ENCODE measurements at regions not wholly inside any gene's neighbourhood (a gene's known extent, or its start where the extent isn't known, plus 50 kb on each side); places are given as distances from the start of the nearest gene placed in this dataset.

- ATAC-seq, result no peak
- no peak overlapping the region for H3K4me3 Mint-ChIP-seq
- Histone ChIP-seq H3K4me3 (ENCODE audit: low read length) (no peak overlapping the region), H3K4me1 (ENCODE audit: control insufficient read depth, insufficient read depth, low read length) (no peaks in the 10 kb centered on the region), H3K36me3 (ENCODE audit: control insufficient read depth, insufficient read depth, low read length) (no peaks in the 10 kb centered on the region), H3K9me3 (ENCODE audit: control insufficient read depth, insufficient read depth, low read length) (no peaks in the 10 kb centered on the region), H3K27me3 (ENCODE audit: control insufficient read depth, insufficient read depth, low read length) (peaks cover 4% of the 10 kb centered on the region), H3K27ac (ENCODE audit: low read length) (no peak overlapping the region)
- H3K27me3 Mint-ChIP-seq (ENCODE audit: low read depth in 2 of 2), result peaks cover 17 to 30% of the 10 kb centered on the region in 2 donors
- H3K36me3 Mint-ChIP-seq, result no peaks in the 10 kb centered on the region
- H3K9me3 Mint-ChIP-seq, result no peaks in the 10 kb centered on the region
- H3K27ac Mint-ChIP-seq, result no peak overlapping the region
- 90% methylated on average over 11 of the region's 14 CpGs for WGBS (ENCODE audit: insufficient coverage)
- TF ChIP-seq, protein P1, sequence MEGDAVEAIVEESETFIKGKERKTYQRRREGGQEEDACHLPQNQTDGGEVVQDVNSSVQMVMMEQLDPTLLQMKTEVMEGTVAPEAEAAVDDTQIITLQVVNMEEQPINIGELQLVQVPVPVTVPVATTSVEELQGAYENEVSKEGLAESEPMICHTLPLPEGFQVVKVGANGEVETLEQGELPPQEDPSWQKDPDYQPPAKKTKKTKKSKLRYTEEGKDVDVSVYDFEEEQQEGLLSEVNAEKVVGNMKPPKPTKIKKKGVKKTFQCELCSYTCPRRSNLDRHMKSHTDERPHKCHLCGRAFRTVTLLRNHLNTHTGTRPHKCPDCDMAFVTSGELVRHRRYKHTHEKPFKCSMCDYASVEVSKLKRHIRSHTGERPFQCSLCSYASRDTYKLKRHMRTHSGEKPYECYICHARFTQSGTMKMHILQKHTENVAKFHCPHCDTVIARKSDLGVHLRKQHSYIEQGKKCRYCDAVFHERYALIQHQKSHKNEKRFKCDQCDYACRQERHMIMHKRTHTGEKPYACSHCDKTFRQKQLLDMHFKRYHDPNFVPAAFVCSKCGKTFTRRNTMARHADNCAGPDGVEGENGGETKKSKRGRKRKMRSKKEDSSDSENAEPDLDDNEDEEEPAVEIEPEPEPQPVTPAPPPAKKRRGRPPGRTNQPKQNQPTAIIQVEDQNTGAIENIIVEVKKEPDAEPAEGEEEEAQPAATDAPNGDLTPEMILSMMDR (IDR thresholded peaks at IDR 0.05), result no peak
- DNase-seq, result no peak
- no peaks in the 10 kb centered on the region for H3K4me1 Mint-ChIP-seq
- intact Hi-C loops (cut with micrococcal nuclease), result no loop called here
Measured at GRCh38 chr5:68544648-68545552, 329.3 kb downstream of the PIK3R1 start.

- H3K36me3 Mint-ChIP-seq, result no peaks in the 10 kb centered on the region
- DNase-seq (no peak), ATAC-seq (no peak)
- H3K27me3 ChIP-seq (ENCODE audit: control insufficient read depth, insufficient read depth, low read length), result no peaks in the 10 kb centered on the region
- H3K9me3 ChIP-seq (ENCODE audit: control insufficient read depth, insufficient read depth, low read length), result no peaks in the 10 kb centered on the region
- WGBS (ENCODE audit: insufficient coverage), result 91% methylated on average over 7 of the region's 7 CpGs
- no peaks in the 10 kb centered on the region for H3K9me3 Mint-ChIP-seq
- no peak overlapping the region for H3K27ac ChIP-seq (ENCODE audit: low read length)
- no peak overlapping the region for H3K27ac Mint-ChIP-seq
- H3K4me3 ChIP-seq (ENCODE audit: low read length), result no peak overlapping the region
- intact Hi-C loops (cut with micrococcal nuclease), result no loop called here
- no peak overlapping the region for H3K4me3 Mint-ChIP-seq
- no peaks in the 10 kb centered on the region for H3K4me1 Mint-ChIP-seq
- H3K36me3 ChIP-seq (ENCODE audit: control insufficient read depth, insufficient read depth, low read length), result no peaks in the 10 kb centered on the region
- TF ChIP-seq, protein P1 (IDR thresholded peaks at IDR 0.05), result no peak
- H3K27me3 Mint-ChIP-seq (ENCODE audit: low read depth in 2 of 2), result peaks cover 17 to 21% of the 10 kb centered on the region in 2 donors
- H3K4me1 ChIP-seq (ENCODE audit: control insufficient read depth, insufficient read depth, low read length), result no peaks in the 10 kb centered on the region
Measured at GRCh38 chr5:68545636-68546295, 330.2 kb downstream of the PIK3R1 start.

DNA sequence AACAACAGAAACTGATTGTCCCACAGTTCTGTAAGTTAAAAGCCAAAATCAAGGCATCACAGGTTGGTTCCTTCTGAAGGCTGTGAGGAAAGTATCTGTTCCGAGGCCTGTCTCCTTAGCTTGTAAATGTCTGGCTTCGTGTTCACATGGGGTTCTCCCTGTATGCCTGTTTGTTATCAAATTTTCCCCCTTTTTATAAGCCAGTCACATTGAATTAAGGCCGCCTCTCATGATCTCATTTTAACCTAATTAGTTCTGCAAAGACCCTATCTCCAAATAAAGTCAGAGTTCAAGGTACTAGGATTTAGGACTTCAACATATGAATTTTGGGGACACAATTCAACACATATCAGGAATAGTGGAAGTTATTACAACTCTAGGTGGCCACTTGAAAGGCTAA, 331.5 kb downstream of the PIK3R1 start:
- H3K36me3 Mint-ChIP-seq, result no peaks in the 10 kb centered on the region
- peaks cover 12 to 16% of the 10 kb centered on the region in 2 donors for H3K27me3 Mint-ChIP-seq (ENCODE audit: low read depth in 2 of 2)
- TF ChIP-seq, protein P1 (IDR thresholded peaks at IDR 0.05), result no peak
- 86% methylated on average over 3 of the region's 3 CpGs for whole genome bisulfite sequencing (ENCODE audit: insufficient coverage)
- Histone ChIP-seq H3K27me3 (ENCODE audit: control insufficient read depth, insufficient read depth, low read length) (no peaks in the 10 kb centered on the region), H3K4me1 (ENCODE audit: control insufficient read depth, insufficient read depth, low read length) (no peaks in the 10 kb centered on the region), H3K27ac (ENCODE audit: low read length) (no peak overlapping the region), H3K36me3 (ENCODE audit: control insufficient read depth, insufficient read depth, low read length) (no peaks in the 10 kb centered on the region), H3K9me3 (ENCODE audit: control insufficient read depth, insufficient read depth, low read length) (no peaks in the 10 kb centered on the region), H3K4me3 (ENCODE audit: low read length) (no peak overlapping the region)
- H3K4me3 Mint-ChIP-seq, result no peak overlapping the region
- no peaks in the 10 kb centered on the region for H3K9me3 Mint-ChIP-seq
- H3K27ac Mint-ChIP-seq, result no peak overlapping the region
- no peak for ATAC-seq
- intact Hi-C loops (cut with micrococcal nuclease), result no loop called here
- H3K4me1 Mint-ChIP-seq, result no peaks in the 10 kb centered on the region
- no peak for DNase-seq
